ENCODE measurements at regions not wholly inside any gene's neighbourhood (a gene's known extent, or its start where the extent isn't known, plus 50 kb on each side); places are given as distances from the start of the nearest gene placed in this dataset.

GRCh38 chr11:101401245-101401644 is 182.6 kb downstream of the TRPC6 start:
- no peak for DNase-seq (ENCODE audit: low spot score)

- DNase-seq (ENCODE audit: low spot score) = no peak
These were observed 185.8 kb downstream of the TRPC6 start for GRCh38 chr11:101397979-101398378.

- peak; percentile 28 for DNase-seq (ENCODE audit: low spot score)
These were observed 193.3 kb downstream of the TRPC6 start for GRCh38 chr11:101390539-101390938.

- DNase-seq (ENCODE audit: low spot score) = no peak
These were observed 214.0 kb downstream of the TRPC6 start for GRCh38 chr11:101369835-101370234.

- DNase-seq (ENCODE audit: low spot score) = no peak
These were observed 220.0 kb downstream of the TRPC6 start for GRCh38 chr11:101363706-101364275.

- DNase-seq (ENCODE audit: low spot score) = no peak
These were observed 221.2 kb downstream of the TRPC6 start for GRCh38 chr11:101362643-101363042.

- no peak for DNase-seq (ENCODE audit: low spot score)
These were observed 226.0 kb downstream of the TRPC6 start for GRCh38 chr11:101357771-101358170.

GRCh38 chr11:101354801-101355200 is 225.2 kb upstream of the PGR start:
- DNase-seq (ENCODE audit: low spot score) = no peak

- DNase-seq (ENCODE audit: low spot score) = no peak
These were observed 219.2 kb upstream of the PGR start for GRCh38 chr11:101348786-101349185.

- peak; percentile 23 for DNase-seq (ENCODE audit: low spot score)
These were observed 217.0 kb upstream of the PGR start for GRCh38 chr11:101346591-101346990.

- no peak for DNase-seq (ENCODE audit: low spot score)
These were observed 216.3 kb upstream of the PGR start for GRCh38 chr11:101345891-101346290.

GRCh38 chr11:101342307-101342706 is 212.7 kb upstream of the PGR start:
- no peak for DNase-seq (ENCODE audit: low spot score)

GRCh38 chr11:101341578-101341977 is 212.0 kb upstream of the PGR start:
- peak; percentile 74 for DNase-seq (ENCODE audit: low spot score)

GRCh38 chr11:101336858-101337257 is 207.2 kb upstream of the PGR start:
- no peak for DNase-seq (ENCODE audit: low spot score)

GRCh38 chr11:101336155-101336554 is 206.5 kb upstream of the PGR start:
- DNase-seq (ENCODE audit: low spot score) = no peak

- DNase-seq (ENCODE audit: low spot score) = no peak
These were observed 205.0 kb upstream of the PGR start for GRCh38 chr11:101334581-101334980.

- no peak for DNase-seq (ENCODE audit: low spot score)
These were observed 201.8 kb upstream of the PGR start for GRCh38 chr11:101331411-101331810.

- peak; percentile 3 for DNase-seq (ENCODE audit: low spot score)
These were observed 198.3 kb upstream of the PGR start for GRCh38 chr11:101327908-101328307.

- DNase-seq (ENCODE audit: low spot score) = no peak
These were observed 196.5 kb upstream of the PGR start for GRCh38 chr11:101326141-101326540.

GRCh38 chr11:101323997-101324396 is 194.4 kb upstream of the PGR start:
- DNase-seq (ENCODE audit: low spot score) = no peak

- DNase-seq (ENCODE audit: low spot score) = no peak
These were observed 191.6 kb upstream of the PGR start for GRCh38 chr11:101321222-101321621.

GRCh38 chr11:101306721-101307120 is 177.1 kb upstream of the PGR start:
- no peak for DNase-seq (ENCODE audit: low spot score)

- no peak for DNase-seq (ENCODE audit: low spot score)
These were observed 175.9 kb upstream of the PGR start for GRCh38 chr11:101305496-101305895.

- DNase-seq (ENCODE audit: low spot score) = no peak
These were observed 169.6 kb upstream of the PGR start for GRCh38 chr11:101299210-101299609.
